Mesendoderm (in vitro differentiated cells): ENCODE measurements at regions not wholly inside any gene's neighbourhood (a gene's known extent, or its start where the extent isn't known, plus 50 kb on each side); places are given as distances from the start of the nearest gene placed in this dataset.

ENCODE experiments used
- DNase-seq: peaks from one replicate; pipeline ENCODE4 v3.0.0; 2013
- H2AK5ac ChIP-seq: 2 replicates; pipeline ENCODE4 v1.6.1; 2013; ENCODE audit warnings: low read length, inconsistent platforms
- H2BK120ac ChIP-seq: 2 replicates; pipeline ENCODE4 v1.6.1; 2013; ENCODE audit warnings: low read depth, mild to moderate bottlenecking, low read length, moderate library complexity, mixed read lengths
- H2BK15ac ChIP-seq: replicated peaks from 2 replicates; pipeline ENCODE4 v1.6.1; 2013; ENCODE audit warnings: low read depth, mild to moderate bottlenecking, moderate library complexity
- H2BK5ac ChIP-seq: 2 replicates; pipeline ENCODE4 v1.6.1; 2013; ENCODE audit warnings: low read length, inconsistent platforms
- H3K18ac ChIP-seq: 2 replicates; pipeline ENCODE4 v1.6.1; 2013; ENCODE audit warnings: mild to moderate bottlenecking, low read length, mixed read lengths
- H3K23ac ChIP-seq: one replicate; pipeline ENCODE4 v1.6.1; 2013; ENCODE audit warnings: low read length
- H3K27ac ChIP-seq: 2 replicates; pipeline ENCODE4 v1.5.1; 2013; ENCODE audit warnings: low read depth, mild to moderate bottlenecking, inconsistent platforms, low read length, moderate library complexity
- H3K27me3 ChIP-seq: 2 replicates; pipeline ENCODE4 v1.6.1; 2013; ENCODE audit warnings: low read length, control low read depth, mild to moderate bottlenecking, inconsistent platforms; ENCODE audit not compliant: insufficient read depth, poor library complexity
- H3K36me3 ChIP-seq: 2 replicates; pipeline ENCODE4 v1.6.1; 2013; ENCODE audit warnings: low read length, inconsistent platforms; ENCODE audit not compliant: control insufficient read depth, insufficient read depth
- H3K4ac ChIP-seq: one replicate; pipeline ENCODE4 v1.6.1; 2013; ENCODE audit warnings: low read depth, mild to moderate bottlenecking, low read length, moderate library complexity
- H3K4me1 ChIP-seq: 2 replicates; pipeline ENCODE4 v1.6.1; 2013; ENCODE audit warnings: low read depth, low read length, inconsistent platforms; ENCODE audit not compliant: control insufficient read depth
- H3K4me2 ChIP-seq: 2 replicates; pipeline ENCODE4 v1.6.1; 2013; ENCODE audit warnings: low read length
- H3K4me3 ChIP-seq: 2 replicates; pipeline ENCODE4 v1.5.1; 2013; ENCODE audit warnings: mild to moderate bottlenecking, low read length
- H3K56ac ChIP-seq: one replicate; pipeline ENCODE4 v1.6.1; 2013; ENCODE audit warnings: low read length
- H3K79me1 ChIP-seq: 2 replicates; pipeline ENCODE4 v1.6.1; 2013; ENCODE audit warnings: low read length, inconsistent platforms
- H3K79me2 ChIP-seq: 2 replicates; pipeline ENCODE4 v1.6.1; 2013; ENCODE audit warnings: mild to moderate bottlenecking, low read length; ENCODE audit not compliant: control insufficient read depth, insufficient read depth
- H3K9ac ChIP-seq: 2 replicates; pipeline ENCODE4 v1.6.1; 2013; ENCODE audit warnings: low read length, inconsistent platforms
- H4K5ac ChIP-seq: one replicate; pipeline ENCODE4 v1.6.1; 2013; ENCODE audit warnings: low read length
- H4K8ac ChIP-seq: one replicate; pipeline ENCODE4 v1.6.1; 2013; ENCODE audit warnings: low read depth, mild to moderate bottlenecking, control low read depth, low read length, moderate library complexity
- WGBS: extraction: QIAGEN DNeasy Blood & Tissue Kit; methylation state at CpG from one replicate; pipeline ENCODE4 v1.1.7; 2013; ENCODE audit warnings: low lambda C conversion rate, missing lambda C conversion rate; ENCODE audit not compliant: insufficient coverage; ENCODE audit errors: extremely low coverage; 5-methylcytosine and 5-hydroxymethylcytosine counted together

DNA sequence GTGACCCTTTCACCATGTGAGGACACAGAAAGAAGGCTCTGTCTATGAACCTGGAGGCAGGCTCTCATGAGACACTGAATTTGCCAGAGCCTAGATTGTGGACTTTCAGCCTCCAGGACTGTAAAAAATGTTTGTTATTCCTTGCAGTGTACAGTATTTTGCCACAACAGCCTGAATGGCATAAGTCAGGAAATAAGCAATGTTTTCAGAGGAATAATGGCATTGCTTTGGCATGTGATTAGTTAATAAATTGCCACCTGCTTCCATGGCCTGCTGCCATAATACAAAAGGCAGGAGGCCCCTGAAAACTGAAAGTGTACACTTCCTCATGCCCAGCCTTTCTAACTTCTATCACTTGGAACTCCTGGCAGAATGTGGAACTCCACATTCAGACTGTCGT is 408.1 kb downstream of the GADD45G start:
- Histone ChIP-seq H3K56ac (no peak overlapping the region), H4K5ac (no peak overlapping the region), H3K79me2 (no peaks in the 10 kb centered on the region), H3K79me1 (no peaks in the 10 kb centered on the region), H3K18ac (no peak overlapping the region), H2AK5ac (no peak overlapping the region), H3K36me3 (no peaks in the 10 kb centered on the region), H3K4me1 (no peaks in the 10 kb centered on the region), H3K4me2 (no peak overlapping the region), H3K4me3 (no peak overlapping the region), H2BK5ac (no peak overlapping the region), H3K9ac (no peak overlapping the region), H4K8ac (no peak overlapping the region), H2BK15ac (no peak overlapping the region), H2BK120ac (no peak overlapping the region), H3K23ac (no peak overlapping the region), H3K4ac (no peak overlapping the region), H3K27ac (no peak overlapping the region), H3K27me3 (no peaks in the 10 kb centered on the region)
- DNase-seq: no peak
- WGBS: no CpG with 5 or more reads among the region's 1 CpG

DNA sequence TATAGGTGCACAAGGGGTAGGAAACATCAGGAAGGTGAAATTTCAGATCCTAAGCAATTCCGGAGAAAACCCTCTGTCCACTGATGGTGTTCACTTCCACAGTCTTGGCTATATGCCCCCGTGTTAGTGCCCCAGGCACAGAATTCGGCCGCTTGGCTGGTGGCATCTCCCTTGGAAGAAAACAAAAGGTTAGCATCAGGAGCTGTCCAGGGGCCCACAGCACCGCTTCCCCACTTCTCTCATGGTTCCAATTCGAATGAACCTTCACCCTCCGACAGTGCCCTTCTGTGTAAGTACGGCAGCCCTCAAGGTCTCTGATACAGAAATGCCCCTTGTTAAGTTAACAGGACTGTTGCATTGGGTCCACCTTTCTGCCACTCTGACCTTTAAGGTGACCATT is 409.0 kb downstream of the GADD45G start:
- Histone ChIP-seq H3K23ac (no peak overlapping the region), H3K4me2 (no peak overlapping the region), H3K18ac (no peak overlapping the region), H3K27me3 (no peaks in the 10 kb centered on the region), H3K36me3 (no peaks in the 10 kb centered on the region), H2AK5ac (no peak overlapping the region), H4K8ac (no peak overlapping the region), H3K27ac (no peak overlapping the region), H2BK120ac (no peak overlapping the region), H3K4me1 (no peaks in the 10 kb centered on the region), H3K4ac (no peak overlapping the region), H3K56ac (no peak overlapping the region), H4K5ac (no peak overlapping the region), H3K79me1 (no peaks in the 10 kb centered on the region), H2BK15ac (no peak overlapping the region), H3K79me2 (no peaks in the 10 kb centered on the region), H2BK5ac (no peak overlapping the region), H3K9ac (no peak overlapping the region), H3K4me3 (no peak overlapping the region)
- no peak for DNase-seq
- no CpG with 5 or more reads among the region's 8 CpGs for WGBS

DNA sequence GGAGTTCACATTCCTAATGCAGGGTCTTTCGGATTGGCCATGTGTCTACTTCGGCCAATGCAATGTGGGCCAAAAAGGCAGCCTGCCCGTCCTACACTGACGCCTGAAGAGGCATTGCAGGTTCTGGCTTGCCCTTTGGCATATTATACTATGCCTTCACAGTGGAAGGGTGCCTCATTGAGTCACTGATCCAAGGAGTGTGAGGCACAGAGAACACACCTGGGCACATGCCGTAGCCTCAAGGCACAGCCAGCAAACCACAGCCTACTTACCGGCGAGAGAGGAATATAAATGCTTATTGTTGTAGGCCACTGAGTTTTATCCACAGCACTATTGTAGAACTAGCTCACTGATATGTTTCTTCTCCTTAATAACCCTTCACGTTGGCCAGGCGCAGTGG is 409.6 kb downstream of the GADD45G start:
- Histone ChIP-seq H4K5ac (no peak overlapping the region), H4K8ac (no peak overlapping the region), H3K4me3 (no peak overlapping the region), H3K4me1 (no peaks in the 10 kb centered on the region), H3K27me3 (no peaks in the 10 kb centered on the region), H3K79me2 (no peaks in the 10 kb centered on the region), H3K9ac (no peak overlapping the region), H3K4me2 (no peak overlapping the region), H2BK15ac (no peak overlapping the region), H3K4ac (no peak overlapping the region), H3K36me3 (no peaks in the 10 kb centered on the region), H2BK5ac (no peak overlapping the region), H2AK5ac (no peak overlapping the region), H3K79me1 (no peaks in the 10 kb centered on the region), H3K27ac (no peak overlapping the region), H3K23ac (no peak overlapping the region), H2BK120ac (no peak overlapping the region), H3K56ac (no peak overlapping the region), H3K18ac (no peak overlapping the region)
- no peak for DNase-seq
- no CpG with 5 or more reads among the region's 9 CpGs for WGBS

DNA sequence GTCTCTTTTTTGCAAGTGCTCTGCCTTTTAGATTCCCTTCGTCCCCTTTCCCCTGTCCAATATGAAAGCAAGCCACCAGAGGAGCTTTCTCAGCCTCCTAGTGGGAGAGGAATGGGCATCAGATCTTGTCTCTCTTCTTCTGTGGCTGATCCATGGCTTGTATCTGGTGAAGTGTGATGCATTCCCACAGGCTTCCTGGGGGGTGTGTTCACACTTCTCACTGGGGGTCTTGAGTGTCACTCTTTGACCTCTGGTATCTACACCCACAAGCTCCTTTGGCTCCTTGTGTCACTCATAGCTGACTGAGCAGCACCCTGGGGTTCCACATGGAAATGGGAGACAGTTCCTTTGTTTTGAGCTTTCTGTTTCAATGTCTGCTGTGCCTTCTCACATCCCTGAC is 411.5 kb downstream of the GADD45G start:
- Histone ChIP-seq H2BK5ac (no peak overlapping the region), H3K4me1 (no peaks in the 10 kb centered on the region), H3K79me2 (no peaks in the 10 kb centered on the region), H3K23ac (no peak overlapping the region), H2BK15ac (no peak overlapping the region), H2AK5ac (no peak overlapping the region), H3K4ac (no peak overlapping the region), H4K5ac (no peak overlapping the region), H3K56ac (no peak overlapping the region), H3K4me3 (no peak overlapping the region), H3K4me2 (no peak overlapping the region), H3K9ac (no peak overlapping the region), H3K27me3 (no peaks in the 10 kb centered on the region), H3K18ac (no peak overlapping the region), H2BK120ac (no peak overlapping the region), H3K27ac (no peak overlapping the region), H3K36me3 (no peaks in the 10 kb centered on the region), H3K79me1 (no peaks in the 10 kb centered on the region), H4K8ac (no peak overlapping the region)
- WGBS: no CpG with 5 or more reads among the region's 1 CpG
- DNase-seq: peak; percentile 52

DNA sequence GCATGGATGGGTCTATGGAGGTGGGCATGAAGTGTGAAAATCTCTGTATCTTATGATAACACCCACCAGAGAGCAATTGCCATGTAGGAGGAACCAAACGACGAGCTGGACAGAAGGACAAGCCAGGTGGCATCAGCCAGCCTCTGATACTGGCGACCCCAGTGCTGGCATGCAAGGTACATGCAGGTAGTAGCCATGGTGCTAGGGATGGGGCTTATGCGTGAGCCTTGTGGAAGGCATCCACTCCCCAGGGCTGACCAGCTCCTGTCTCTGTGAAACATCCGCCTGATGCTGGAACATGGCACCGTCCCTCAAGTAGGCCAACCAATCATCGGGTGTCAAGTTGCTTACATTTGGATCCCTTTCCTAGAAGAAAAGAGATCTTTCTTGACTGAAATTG is 412.9 kb downstream of the GADD45G start:
- WGBS: no CpG with 5 or more reads among the region's 7 CpGs
- H3K27me3 ChIP-seq: no peaks in the 10 kb centered on the region
- no peaks in the 10 kb centered on the region for H3K79me2 ChIP-seq
- no peak overlapping the region for H3K18ac ChIP-seq
- no peak overlapping the region for H4K8ac ChIP-seq
- H3K4ac ChIP-seq: no peak overlapping the region
- H2BK15ac ChIP-seq: no peak overlapping the region
- H2BK120ac ChIP-seq: no peak overlapping the region
- H3K4me3 ChIP-seq: no peak overlapping the region
- H2BK5ac ChIP-seq: no peak overlapping the region
- no peak overlapping the region for H3K4me2 ChIP-seq
- H3K56ac ChIP-seq: no peak overlapping the region
- DNase-seq: no peak
- no peak overlapping the region for H2AK5ac ChIP-seq
- H4K5ac ChIP-seq: no peak overlapping the region
- H3K27ac ChIP-seq: no peak overlapping the region
- no peaks in the 10 kb centered on the region for H3K79me1 ChIP-seq
- no peak overlapping the region for H3K9ac ChIP-seq
- no peaks in the 10 kb centered on the region for H3K36me3 ChIP-seq
- H3K4me1 ChIP-seq: no peaks in the 10 kb centered on the region
- H3K23ac ChIP-seq: no peak overlapping the region

DNA sequence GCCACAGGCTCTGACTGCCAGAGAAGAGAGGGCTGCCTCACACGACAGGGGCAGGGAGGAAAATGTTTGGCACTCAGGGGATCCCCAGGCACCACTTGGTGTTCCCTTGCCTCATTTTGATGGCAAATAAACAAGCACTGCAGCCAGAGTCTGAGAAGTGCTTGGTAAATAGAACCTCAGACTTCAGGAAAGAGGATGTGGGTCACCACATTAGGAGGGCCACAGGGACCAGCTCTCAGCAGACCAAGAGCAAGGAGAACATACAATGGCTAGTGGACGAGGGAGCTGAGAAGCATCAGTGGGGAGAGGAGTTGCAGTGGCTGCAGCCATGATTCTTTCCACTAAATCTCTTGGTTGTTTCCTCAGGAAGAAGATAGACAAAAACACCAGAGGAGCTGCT is 413.9 kb downstream of the GADD45G start:
- Histone ChIP-seq H2AK5ac (no peak overlapping the region), H3K56ac (no peak overlapping the region), H4K8ac (no peak overlapping the region), H2BK15ac (no peak overlapping the region), H3K18ac (no peak overlapping the region), H3K4ac (no peak overlapping the region), H3K27me3 (no peaks in the 10 kb centered on the region), H3K79me2 (no peaks in the 10 kb centered on the region), H3K27ac (no peak overlapping the region), H2BK5ac (no peak overlapping the region), H3K23ac (no peak overlapping the region), H3K36me3 (no peaks in the 10 kb centered on the region), H3K79me1 (no peaks in the 10 kb centered on the region), H3K4me3 (no peak overlapping the region), H2BK120ac (no peak overlapping the region), H3K4me1 (no peaks in the 10 kb centered on the region), H3K9ac (no peak overlapping the region), H3K4me2 (no peak overlapping the region), H4K5ac (no peak overlapping the region)
- WGBS: no CpG with 5 or more reads among the region's 2 CpGs
- DNase-seq: no peak
